Neural cell (in vitro differentiated cells): ENCODE measurements at regions not wholly inside any gene's neighbourhood (a gene's known extent, or its start where the extent isn't known, plus 50 kb on each side); places are given as distances from the start of the nearest gene placed in this dataset.

Experiments used
- H2AFZ ChIP-seq: fragments of 200-600, 300-800 bp; sonication (generic), shearing (Covaris generic); 2 replicates; pipeline ENCODE4 v1.6.0; 2014; ENCODE audit warnings: low read depth, mild to moderate bottlenecking, antibody characterized with exemption, low read length, moderate library complexity
- H3F3A ChIP-seq: fragments of 200-600 bp; shearing (Covaris generic); 2 replicates; pipeline ENCODE4 v1.6.1; 2016; ENCODE audit warnings: mild to moderate bottlenecking, moderate library complexity, mixed read lengths, antibody characterized with exemption, low read length; ENCODE audit not compliant: insufficient read depth, poor library complexity, severe bottlenecking
- H3K27ac ChIP-seq: fragments of 200-600, 300-800 bp; sonication (generic), shearing (Covaris generic); 2 replicates; pipeline ENCODE4 v1.5.1; 2014; ENCODE audit warnings: mild to moderate bottlenecking, low read length, moderate library complexity
- H3K27me3 ChIP-seq: fragments of 300-800, 200-600 bp; sonication (generic), shearing (Covaris generic); 2 replicates; pipeline ENCODE4 v1.6.0; 2014; ENCODE audit warnings: mild to moderate bottlenecking, low read depth, low read length, moderate library complexity; ENCODE audit not compliant: insufficient read depth
- H3K36me3 ChIP-seq: fragments of 300-800, 200-600 bp; sonication (generic), shearing (Covaris generic); 2 replicates; pipeline ENCODE4 v1.5.1; 2014; ENCODE audit warnings: mild to moderate bottlenecking, antibody characterized with exemption, low read length, moderate library complexity; ENCODE audit not compliant: insufficient read depth
- H3K4me2 ChIP-seq: fragments of 300-800, 200-600 bp; sonication (generic), shearing (Covaris generic); 2 replicates; pipeline ENCODE4 v1.6.0; 2014; ENCODE audit warnings: mild to moderate bottlenecking, low read length
- H3K4me3 ChIP-seq: fragments of 300-800, 200-600 bp; sonication (generic), shearing (Covaris generic); 2 replicates; pipeline ENCODE4 v1.5.1; 2014; ENCODE audit warnings: mild to moderate bottlenecking, low read length, moderate library complexity
- H3K79me2 ChIP-seq: fragments of 200-600 bp; shearing (Covaris generic); replicated peaks from 2 replicates; pipeline ENCODE4 v1.6.0; 2014; ENCODE audit warnings: mild to moderate bottlenecking, low read length, moderate library complexity; ENCODE audit not compliant: insufficient read depth
- H3K9ac ChIP-seq: fragments of 300-800, 200-600 bp; sonication (generic), shearing (Covaris generic); 2 replicates; pipeline ENCODE4 v1.6.1; 2016; ENCODE audit warnings: mild to moderate bottlenecking, low read length, mixed read lengths
- H3K9me2 ChIP-seq: fragments of 200-600 bp; shearing (Covaris generic); 2 replicates; pipeline ENCODE4 v1.6.1; 2016; ENCODE audit warnings: mild to moderate bottlenecking, low read length, mixed read lengths; ENCODE audit not compliant: insufficient read depth
- H3K9me3 ChIP-seq: fragments of 200-600, 300-800 bp; sonication (generic), shearing (Covaris generic); 2 replicates; pipeline ENCODE4 v1.6.1; 2016; ENCODE audit warnings: mild to moderate bottlenecking, mixed run types, low read length, moderate library complexity, mixed read lengths
- H4K20me1 ChIP-seq: fragments of 200-600 bp; shearing (Covaris generic); 2 replicates; pipeline ENCODE4 v1.6.1; 2016; ENCODE audit warnings: mild to moderate bottlenecking, mixed run types; ENCODE audit not compliant: insufficient read depth
- EP300 ChIP-seq: fragments of 450-650 bp; conservative IDR thresholded peaks from 2 replicates; pipeline ENCODE4 v1.6.1; 2014; ENCODE audit warnings: antibody characterized with exemption, mild to moderate bottlenecking, moderate library complexity; ENCODE audit not compliant: poor library complexity, severe bottlenecking
- EZH2 ChIP-seq: fragments of 200-600, 300-800 bp; shearing (Covaris generic), sonication (generic); IDR thresholded peaks from 2 replicates; pipeline ENCODE4 v1.6.1; 2014; ENCODE audit warnings: antibody characterized with exemption, low read length, borderline replicate concordance, mild to moderate bottlenecking; ENCODE audit not compliant: insufficient read depth, poor library complexity, severe bottlenecking
- MXI1 ChIP-seq: fragments of 450-650 bp; conservative IDR thresholded peaks from 2 replicates; pipeline ENCODE4 v1.6.1; 2014; ENCODE audit warnings: antibody characterized with exemption, mild to moderate bottlenecking; ENCODE audit not compliant: poor library complexity, severe bottlenecking
- POLR2AphosphoS5 ChIP-seq: IDR thresholded peaks from 2 replicates; pipeline ENCODE4 v1.6.1; 2012
- RAD21 ChIP-seq: fragments of 450-650 bp; conservative IDR thresholded peaks from 2 replicates; pipeline ENCODE4 v1.6.1; 2014; ENCODE audit warnings: antibody characterized with exemption, mild to moderate bottlenecking, moderate library complexity
- REST ChIP-seq: IDR thresholded peaks from 2 replicates; pipeline ENCODE4 v1.6.1; 2012; ENCODE audit warnings: borderline replicate concordance
- SMC3 ChIP-seq: fragments of 450-650 bp; conservative IDR thresholded peaks from 2 replicates; pipeline ENCODE4 v1.6.1; 2014; ENCODE audit warnings: antibody characterized with exemption, mild to moderate bottlenecking, moderate library complexity; ENCODE audit not compliant: poor library complexity
- TAF1 ChIP-seq: IDR thresholded peaks from 2 replicates; pipeline ENCODE4 v1.6.1; 2012; ENCODE audit warnings: low read depth
- TF ChIP-seq, protein P1 (sequence below): fragments of 450-650 bp; IDR thresholded peaks from 2 replicates; pipeline ENCODE4 v1.5.1; 2014; ENCODE audit warnings: antibody characterized with exemption, mild to moderate bottlenecking, moderate library complexity; ENCODE audit not compliant: poor library complexity, severe bottlenecking

- H3F3A ChIP-seq = no peaks in the 10 kb centered on the region
- no peak overlapping the region for H3K4me3 ChIP-seq
- H3K27ac ChIP-seq = no peak overlapping the region
- H3K9me3 ChIP-seq = no peaks in the 10 kb centered on the region
- no peaks in the 10 kb centered on the region for H4K20me1 ChIP-seq
- H3K9ac ChIP-seq = no peak overlapping the region
- no peak overlapping the region for H2AFZ ChIP-seq
- H3K4me2 ChIP-seq = no peak overlapping the region
- no peaks in the 10 kb centered on the region for H3K36me3 ChIP-seq
- TF ChIP-seq POLR2AphosphoS5 = no peak
- no peak for TF ChIP-seq SMC3
- TF ChIP-seq RAD21 = no peak
- no peak for TF ChIP-seq EZH2
- TF ChIP-seq EP300 = no peak
- TF ChIP-seq MXI1 = no peak
- no peak for TF ChIP-seq REST
- no peak for TF ChIP-seq TAF1
- TF ChIP-seq, protein P1, sequence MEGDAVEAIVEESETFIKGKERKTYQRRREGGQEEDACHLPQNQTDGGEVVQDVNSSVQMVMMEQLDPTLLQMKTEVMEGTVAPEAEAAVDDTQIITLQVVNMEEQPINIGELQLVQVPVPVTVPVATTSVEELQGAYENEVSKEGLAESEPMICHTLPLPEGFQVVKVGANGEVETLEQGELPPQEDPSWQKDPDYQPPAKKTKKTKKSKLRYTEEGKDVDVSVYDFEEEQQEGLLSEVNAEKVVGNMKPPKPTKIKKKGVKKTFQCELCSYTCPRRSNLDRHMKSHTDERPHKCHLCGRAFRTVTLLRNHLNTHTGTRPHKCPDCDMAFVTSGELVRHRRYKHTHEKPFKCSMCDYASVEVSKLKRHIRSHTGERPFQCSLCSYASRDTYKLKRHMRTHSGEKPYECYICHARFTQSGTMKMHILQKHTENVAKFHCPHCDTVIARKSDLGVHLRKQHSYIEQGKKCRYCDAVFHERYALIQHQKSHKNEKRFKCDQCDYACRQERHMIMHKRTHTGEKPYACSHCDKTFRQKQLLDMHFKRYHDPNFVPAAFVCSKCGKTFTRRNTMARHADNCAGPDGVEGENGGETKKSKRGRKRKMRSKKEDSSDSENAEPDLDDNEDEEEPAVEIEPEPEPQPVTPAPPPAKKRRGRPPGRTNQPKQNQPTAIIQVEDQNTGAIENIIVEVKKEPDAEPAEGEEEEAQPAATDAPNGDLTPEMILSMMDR = no peak
- H3K27me3 ChIP-seq = no peaks in the 10 kb centered on the region
- no peaks in the 10 kb centered on the region for H3K9me2 ChIP-seq
- H3K79me2 ChIP-seq = no peaks in the 10 kb centered on the region
Measured at GRCh38 chr16:55016515-55016914, 85.8 kb downstream of the IRX5 start.

DNA sequence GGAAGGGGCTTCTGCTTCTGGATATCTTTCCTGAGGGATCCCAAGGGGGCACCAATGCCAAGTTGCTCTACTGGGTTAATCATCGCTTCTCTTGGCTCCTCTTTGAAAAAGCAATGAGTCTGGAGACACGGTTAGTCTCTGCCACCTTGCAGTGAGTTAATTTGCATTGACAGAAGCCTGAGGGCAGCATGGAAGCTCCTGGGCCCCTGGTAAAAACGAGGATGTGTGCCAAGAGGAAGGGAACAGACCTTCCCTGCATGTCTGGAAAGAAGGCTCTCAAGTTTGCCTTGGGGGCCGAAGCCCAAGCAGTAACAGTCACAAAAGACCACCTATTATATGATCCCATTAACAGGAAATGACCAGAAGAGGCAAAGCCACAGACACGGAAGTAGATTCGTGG is 86.7 kb downstream of the IRX5 start:
- no peak for TF ChIP-seq EP300
- no peak for TF ChIP-seq SMC3
- TF ChIP-seq MXI1 = no peak
- TF ChIP-seq, protein P1 = no peak
- no peak for TF ChIP-seq REST
- Histone ChIP-seq H3K4me2 (no peak overlapping the region), H3F3A (no peaks in the 10 kb centered on the region), H3K36me3 (no peaks in the 10 kb centered on the region), H3K9me3 (no peaks in the 10 kb centered on the region), H3K79me2 (no peaks in the 10 kb centered on the region), H4K20me1 (no peaks in the 10 kb centered on the region), H3K27me3 (no peaks in the 10 kb centered on the region), H2AFZ (no peak overlapping the region), H3K9me2 (no peaks in the 10 kb centered on the region), H3K4me3 (no peak overlapping the region), H3K27ac (no peak overlapping the region), H3K9ac (no peak overlapping the region)
